HG02981 (cell line): ENCODE measurements at regions not wholly inside any gene's neighbourhood (a gene's known extent, or its start where the extent isn't known, plus 50 kb on each side); places are given as distances from the start of the nearest gene placed in this dataset.
"Not testable (repeated sequence)": the region's sequence is repeated elsewhere in the genome, so short reads cannot be mapped to it uniquely, and the experiment has no call there.

Experiments used
- ATAC-seq: cut with Tn5 transposase; IDR thresholded peaks from one replicate; pipeline ENCODE4 v1.9.1; 2021; ENCODE audit warnings: mild to moderate bottlenecking, moderate library complexity; ENCODE audit not compliant: unreplicated experiment

DNA sequence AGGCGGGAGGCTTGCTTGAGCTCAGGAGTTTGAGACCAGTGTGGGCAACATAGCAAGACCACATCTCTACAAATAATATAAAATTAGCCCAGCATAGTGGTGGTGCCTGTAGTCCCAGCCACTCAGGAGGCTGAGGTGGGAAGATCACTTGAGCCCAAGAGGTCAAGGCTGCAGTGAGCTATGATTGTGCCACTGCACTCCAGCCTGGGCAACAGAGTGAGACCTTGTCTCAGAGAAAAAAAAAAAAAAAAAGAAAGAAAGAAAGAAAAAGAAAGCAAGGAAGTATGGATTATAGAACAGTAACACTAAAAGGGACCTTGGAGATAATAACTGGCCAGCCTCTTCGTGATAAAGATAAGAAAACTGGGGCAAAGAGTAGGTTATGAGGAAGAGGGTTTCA, 130.4 kb downstream of the PLCE1 start:
- not testable (repeated sequence) for ATAC-seq

DNA sequence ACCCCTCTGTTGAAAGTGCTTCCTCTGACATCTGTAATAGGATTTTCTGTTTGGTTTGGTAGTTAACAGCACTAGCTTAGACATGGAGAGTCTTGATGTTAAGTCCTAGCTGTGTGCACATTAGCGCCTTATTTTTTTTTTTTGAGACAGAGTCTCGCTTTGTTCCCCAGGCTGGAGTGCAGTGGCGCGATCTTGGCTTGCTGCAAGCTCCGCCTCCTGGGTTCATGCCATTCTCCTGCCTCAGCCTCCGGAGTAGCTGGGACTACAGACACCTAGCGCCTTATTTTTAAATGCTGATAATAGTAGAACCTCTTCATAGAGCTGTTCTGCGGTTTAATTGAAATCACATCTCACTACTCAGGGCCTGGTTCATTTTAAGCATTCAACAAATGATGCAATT, 131.5 kb downstream of the PLCE1 start:
- not testable (repeated sequence) for ATAC-seq

DNA sequence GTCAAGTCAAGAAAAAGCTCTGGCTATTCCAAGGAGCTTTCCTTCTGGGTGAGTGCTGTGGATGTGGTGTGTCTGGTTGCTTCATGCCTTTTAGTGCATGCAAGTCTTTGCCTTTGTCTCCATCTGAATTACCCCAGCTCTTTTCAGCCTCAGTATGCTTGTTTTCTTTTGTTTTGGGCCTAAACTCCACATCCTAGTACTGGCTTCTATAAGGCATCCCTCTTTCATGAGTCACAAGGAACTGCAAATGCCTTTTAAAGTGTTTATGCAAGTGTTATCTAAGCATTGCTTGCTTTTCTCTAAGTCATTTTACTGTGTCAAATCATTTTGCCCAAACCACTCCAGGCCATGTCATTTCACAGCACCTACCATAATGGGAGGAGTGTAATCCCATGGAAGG, 132.1 kb downstream of the PLCE1 start:
- no peak for ATAC-seq

DNA sequence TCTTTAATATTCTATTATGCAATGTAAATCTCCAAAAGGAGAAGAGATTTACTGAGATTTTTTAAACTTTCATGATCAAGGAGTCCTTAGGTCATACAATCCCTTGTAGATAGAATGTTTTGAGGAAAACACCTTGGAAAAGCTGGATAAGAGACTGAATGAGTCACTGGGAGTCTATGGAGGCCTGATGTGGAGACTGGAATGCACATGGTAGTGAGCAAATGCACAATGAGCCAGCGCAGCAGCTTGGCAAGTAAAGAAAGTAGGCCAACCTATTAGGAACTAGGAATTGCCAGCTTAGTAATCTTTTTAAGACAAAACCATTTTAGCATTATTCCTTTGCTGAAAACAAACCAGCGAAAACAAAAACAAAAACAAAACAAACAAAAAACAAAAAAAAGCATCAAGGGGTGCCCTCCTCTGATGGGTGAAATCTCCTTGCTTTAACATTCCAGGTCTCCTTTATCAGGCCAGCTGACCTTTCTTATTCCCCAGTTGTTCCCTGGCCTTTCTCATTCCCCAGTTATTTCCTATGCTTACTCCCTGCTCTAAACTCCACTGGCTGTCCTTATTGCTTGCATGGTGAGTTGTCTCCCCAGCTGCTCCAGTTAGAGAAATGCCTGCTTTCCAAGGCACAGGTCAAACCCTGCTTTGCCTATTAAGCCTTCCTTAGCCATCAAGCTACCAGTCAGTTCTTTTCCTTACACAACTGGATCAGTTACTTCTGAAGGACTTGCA, 135.8 kb downstream of the PLCE1 start:
- ATAC-seq: no peak

DNA sequence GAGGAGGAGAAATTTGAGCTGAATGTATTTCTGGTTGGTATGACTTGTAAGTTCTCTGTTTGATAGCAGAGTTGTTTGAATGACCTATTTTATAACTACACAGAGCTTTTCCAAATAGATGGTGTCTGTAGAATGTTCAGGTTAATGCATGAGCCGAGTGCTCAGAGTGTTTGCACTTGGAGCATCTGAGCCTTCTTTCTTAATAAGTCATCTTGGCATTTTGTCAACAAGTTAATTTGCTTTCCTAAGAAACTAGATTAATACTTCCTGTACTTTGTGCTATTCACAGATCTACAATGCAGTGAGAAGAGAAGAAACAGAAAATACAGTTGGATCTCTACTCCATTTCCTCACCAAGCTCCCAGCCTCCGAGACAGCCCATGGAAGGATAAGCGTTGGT, 138.2 kb downstream of the PLCE1 start:
- no peak for ATAC-seq

DNA sequence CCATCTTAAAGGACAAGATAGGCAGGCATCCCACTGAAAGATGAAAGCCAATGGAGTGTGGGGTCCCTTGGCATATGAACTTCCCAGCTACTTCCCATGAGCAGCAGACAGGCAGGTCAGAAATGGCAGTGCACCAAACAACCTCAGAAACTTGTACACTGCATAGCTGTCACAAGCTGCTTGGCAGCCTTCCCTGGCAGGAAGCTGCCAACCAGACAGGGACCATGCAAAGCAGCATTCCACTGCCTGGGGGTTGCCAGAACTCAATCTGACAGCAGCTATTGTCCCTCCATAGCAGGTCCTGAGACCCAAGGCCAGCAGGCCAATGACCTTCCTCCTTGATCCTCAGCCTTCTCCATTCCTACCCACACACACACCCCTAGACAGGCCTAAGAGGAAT, 139.5 kb downstream of the PLCE1 start:
- ATAC-seq: no peak

DNA sequence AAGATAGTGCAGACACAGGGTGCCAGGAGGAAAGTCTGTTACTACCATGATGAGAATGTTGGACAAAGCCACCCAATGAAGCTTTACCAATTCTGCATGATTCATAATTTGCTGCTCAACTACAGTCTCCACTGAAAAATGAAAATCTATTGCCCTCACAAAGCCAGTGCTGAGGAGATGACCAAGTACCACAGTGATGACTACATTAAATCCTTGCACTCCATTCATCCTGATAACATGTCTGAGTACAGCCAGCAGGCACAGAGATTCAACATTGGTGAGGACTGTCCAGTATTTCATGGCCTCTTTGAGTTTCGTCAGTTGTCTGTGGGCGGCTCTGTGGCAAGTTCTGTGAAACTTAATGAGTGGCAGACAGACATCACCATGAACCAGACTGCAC, 144.0 kb downstream of the PLCE1 start:
- ATAC-seq: no peak

DNA sequence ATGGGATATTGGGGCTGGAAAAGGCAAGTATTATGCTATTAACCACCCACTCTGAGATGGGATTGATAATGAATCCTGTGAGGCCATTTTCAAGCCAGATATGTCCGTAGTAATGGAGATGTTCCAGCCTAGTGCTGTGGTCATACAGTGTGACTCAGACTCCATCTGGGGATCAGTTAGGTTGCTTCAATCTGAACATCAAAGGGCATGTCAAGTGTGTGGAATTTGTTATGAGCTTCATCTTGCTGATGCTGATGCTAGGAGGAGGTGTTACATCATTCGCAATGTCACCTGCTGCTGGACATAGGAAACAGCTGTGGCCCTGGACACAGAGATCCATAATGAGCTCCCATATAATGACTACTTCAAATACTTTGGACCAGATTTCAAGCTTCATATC, 144.7 kb downstream of the PLCE1 start:
- ATAC-seq: no peak

DNA sequence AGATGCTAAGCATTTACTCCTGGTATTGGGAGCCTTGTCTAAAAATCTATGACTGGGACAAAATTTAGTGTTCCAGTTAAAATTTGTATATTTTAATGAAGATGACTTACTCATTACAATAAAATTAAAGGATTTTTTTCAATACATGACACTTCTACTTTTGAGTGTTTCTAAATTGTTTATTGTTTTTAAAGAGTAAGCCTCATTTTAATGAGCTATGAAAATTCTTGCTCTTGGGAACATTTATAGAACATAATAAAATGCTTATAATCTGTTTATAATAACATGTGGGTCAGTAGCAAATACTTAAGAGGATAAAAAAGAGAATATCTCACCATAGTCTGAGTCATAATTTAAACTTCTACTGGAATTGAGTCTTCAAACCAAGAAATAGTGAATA, 149.5 kb downstream of the PLCE1 start:
- no peak for ATAC-seq

DNA sequence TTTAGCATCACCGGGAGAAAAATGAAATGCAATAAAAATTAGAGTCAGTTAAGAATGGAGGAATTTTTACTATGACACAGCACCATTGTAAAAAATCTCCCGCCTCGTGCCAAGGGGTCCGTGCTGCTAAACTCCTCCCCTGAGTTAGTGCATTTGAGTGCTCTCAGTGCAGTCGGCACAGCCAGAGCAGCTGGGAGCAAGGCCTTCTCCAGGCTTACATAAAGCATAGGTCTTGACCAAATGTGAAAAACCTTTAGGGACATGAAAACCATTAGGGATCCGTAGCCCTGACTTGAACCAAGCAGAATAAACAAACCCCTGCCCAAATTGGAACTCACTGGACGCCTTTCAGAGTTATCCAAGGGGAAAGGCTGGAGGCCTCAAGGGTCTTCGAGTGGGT, 152.6 kb downstream of the PLCE1 start:
- ATAC-seq: no peak

DNA sequence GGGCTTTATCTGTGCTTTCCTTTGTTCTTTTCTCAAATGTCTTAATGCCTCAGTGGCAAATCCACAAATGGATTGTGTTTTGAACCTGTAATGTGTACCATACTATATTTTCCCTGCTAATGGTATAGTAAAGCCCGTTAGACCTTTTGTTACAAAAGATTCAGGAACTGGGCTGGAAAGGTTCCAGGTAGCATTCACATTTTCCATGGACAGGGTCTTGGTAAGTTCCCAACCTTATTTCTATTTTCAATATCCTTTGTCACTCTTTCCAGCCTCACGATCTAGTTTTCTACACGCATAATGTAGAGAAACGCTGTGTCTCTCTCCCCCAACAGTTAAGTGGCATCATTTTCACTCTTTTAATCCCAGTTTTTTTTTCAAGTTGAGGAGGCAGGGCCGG, 153.0 kb downstream of the PLCE1 start:
- ATAC-seq: no peak

DNA sequence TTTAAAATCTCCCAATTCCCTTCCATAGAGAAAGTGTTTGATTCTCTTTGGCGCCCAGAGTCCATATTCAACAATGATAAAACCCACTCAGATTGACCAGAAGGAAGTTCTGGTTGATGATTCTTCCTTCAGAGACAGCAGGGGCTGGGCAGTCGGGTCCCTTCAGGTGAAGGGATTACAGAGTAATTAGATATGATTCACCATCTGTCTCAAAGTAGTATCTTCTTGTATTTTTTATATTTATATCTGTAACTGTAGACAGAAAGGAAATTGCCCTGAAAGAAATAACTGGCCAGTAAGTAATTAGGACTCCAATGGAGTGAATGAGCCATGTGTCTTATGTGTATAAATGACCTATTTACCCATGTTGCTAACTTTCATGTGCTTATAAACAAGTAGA, 156.0 kb downstream of the PLCE1 start:
- ATAC-seq: no peak

DNA sequence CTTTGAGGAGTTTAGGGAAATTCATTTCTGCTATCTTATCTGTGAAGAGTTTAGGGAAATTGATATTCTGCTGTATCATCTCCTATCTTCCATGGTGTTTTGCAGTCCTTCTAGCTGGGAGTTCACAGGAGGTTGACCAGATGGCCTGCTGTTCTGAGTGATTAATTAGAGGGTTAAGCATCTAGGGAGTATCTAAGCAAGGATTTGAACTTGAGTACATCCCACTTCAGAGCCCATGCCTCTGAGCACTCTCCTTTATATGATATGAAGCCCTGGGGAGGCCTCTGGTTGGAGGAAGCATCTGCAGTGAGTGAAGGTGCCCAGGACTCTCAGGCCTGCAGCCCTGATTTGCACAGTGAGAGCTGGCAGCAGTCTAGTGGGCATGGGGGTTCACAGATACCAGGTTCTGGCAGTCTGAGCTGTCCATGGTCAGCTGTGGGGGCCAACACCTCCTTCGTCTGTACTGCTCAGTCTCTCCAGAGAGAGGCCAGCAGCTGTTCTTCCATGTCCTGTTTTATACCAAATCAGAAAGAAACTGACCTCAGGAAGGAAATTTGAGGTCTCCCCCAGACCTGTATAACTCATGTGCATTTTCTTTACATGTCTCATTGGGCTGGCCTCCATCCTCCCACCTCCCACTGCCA, 156.9 kb downstream of the PLCE1 start:
- no peak for ATAC-seq

DNA sequence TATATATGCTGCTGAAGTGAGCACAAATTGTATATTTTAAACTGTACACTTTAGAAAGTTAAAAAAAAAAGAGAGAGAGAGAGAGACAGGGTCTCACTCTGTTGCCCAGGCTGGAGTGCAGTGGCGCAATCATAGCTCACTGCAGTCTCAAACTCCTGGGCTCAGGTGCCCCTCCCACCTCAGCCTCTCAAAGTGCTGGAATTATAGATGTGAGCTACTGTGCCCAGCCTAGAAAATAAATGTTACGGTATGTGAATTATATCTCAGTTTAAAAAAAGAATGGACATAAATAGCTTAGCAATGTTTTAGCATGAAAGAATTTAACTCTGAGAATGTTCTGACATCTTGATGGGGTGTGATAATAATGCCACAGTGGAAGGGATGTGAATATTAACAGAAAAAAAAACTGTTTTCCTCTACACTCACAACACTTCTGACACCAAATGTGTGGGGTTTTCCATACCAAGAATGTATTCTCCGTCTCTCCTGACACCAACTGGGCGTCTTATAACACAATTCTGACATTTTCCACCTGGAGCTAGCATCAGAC, 162.1 kb downstream of the PLCE1 start:
- no peak for ATAC-seq

DNA sequence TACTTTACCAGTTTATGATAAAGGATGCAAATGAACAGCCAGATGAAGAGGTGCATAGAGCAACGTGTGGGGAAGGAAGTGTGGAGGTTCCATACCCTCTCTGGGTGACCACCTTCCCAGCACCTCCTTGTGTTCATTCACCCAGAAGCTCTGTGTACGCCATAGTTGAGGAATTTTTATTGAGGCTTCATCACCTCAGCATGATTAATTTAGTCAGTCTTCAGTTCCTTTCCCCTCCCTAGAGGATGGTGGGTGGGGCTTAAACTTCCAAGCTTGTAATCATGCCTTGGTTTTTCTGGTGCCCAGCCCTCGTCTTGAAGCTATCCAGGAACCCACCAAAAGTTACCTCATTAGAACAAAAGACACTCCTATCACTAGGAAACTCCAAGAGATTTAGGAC, 162.7 kb downstream of the PLCE1 start:
- ATAC-seq: no peak

DNA sequence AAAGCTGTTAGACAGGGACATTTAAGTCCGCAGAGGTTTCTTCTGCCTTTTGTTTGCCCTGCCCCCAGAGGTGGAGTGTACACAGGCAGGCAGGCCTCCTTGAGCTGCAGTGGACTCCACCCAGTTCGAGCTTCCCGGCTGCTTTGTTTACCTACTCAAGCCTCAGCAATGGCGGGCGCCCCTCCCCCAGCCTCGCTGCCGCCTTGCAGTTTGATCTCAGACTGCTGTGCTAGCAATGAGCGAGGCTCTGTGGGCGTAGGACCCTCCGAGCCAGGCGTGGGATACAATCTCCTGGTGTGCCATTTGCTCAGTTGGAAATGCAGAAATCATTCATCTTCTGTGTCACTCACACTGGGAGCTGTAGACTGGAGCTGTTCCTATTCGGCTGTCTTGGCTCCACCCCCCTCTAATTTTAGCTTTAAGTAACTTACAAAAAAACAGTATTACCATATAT, 171.5 kb downstream of the PLCE1 start:
- ATAC-seq: not testable (repeated sequence)

DNA sequence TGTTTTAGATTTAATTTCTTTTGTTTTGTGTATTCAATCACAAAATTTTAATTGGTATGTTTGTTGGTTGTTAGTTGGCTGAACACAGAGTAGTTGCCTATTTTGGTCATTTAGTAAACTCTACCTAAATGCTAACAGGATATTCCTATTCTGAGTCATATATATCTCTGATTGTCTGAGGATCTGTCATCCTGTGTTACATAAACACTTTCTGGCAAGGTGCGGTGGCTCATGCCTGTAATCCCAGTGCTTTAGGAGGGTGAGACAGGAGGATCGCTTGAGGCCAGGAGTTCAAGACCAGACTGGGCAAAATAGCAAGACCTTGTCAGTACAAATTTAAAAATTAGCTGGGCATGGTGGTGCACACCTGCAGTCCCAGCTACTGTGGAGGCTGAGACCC, 178.6 kb downstream of the PLCE1 start:
- ATAC-seq: no peak

DNA sequence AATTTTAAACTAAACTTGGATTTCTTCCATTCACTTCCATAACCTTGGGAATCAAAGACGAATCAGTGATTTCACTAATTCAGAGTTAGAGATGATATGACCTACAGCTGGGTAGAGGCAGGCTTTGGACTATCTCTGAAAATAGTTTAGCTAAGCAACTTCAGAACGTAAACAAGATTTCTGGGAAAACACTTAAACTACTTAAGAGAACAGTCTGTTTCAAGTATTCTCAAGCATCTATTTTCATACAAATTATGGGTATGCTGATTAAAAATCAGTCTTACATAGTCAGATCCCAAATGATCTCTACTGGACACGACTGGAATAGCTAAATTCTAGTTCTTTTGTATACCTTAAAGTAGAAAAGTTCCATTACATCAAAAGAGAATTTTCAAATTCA, 179.9 kb downstream of the PLCE1 start:
- no peak for ATAC-seq

DNA sequence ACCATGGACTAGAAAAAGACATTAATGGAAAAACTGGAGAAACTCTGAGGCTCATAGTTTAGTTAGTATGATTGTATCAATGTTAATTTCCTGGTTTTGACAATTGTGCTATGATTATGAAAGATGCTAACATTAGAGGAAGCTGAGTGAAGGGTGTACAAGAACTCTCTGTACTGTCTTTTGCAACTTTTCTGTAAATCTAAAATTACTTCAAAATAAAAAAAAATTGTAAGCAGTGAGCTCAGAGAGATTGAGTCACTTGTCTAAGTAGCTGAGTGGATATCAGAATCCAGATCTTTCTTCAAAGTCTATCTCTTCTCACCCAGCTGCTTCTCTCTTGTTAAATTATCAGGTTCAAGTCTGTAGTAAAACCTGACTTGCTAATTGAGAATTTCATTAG, 181.1 kb downstream of the PLCE1 start:
- ATAC-seq: no peak

DNA sequence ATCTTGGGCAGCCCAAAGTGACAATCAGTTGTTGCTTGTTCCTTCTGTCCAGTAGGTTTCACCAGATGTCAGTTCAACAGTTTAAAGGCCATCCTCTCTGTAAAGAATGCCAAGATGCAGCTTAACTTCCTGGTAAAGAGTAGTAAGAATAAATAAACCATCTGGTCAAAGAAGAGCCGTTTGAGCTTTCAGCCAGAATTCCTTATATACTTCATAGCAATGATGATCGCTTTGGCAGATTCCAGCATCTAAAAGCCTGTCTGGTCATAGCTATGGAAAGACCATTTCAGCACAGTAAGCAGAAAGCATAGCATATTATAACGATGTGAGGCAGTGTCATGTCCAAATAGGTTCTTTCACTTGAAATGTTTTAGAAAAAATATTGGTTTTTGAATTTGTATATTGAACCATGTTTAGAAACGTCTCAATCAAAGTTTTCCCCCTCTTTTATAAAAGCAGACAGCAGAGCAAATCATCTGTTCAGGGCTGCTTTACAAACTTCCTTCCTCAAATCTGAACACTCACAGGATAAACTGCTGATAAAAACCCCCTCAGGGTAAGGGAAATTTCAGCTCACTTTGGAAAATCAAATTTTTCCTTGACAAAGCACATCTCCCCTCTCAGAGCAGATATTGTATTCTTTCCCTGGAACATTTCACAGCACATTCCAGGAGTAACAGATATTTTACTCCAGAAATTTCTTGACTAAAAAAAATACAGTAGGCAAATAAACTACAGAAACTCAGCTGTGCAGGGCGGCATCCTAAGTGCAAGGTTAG, 184.1 kb downstream of the NOC3L start:
- no peak for ATAC-seq

DNA sequence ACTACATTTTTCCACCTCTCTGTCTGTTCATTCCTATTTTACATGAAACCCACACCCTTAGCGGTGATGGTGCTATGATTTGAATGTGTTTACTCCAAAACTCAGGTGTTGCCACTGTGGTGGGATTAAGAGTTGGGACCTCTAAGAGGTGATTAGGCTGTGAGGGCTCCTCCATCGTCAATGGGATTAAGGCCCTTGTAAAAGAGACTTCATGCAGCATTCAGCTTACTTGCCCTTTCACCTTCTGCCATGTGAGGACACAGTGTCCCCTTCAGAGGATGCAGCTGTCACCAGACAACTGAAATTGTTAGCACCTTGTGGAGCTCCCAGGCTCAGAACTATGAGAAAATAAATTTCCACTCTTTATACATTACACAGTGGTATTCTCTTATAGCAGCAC, 182.2 kb downstream of the NOC3L start:
- no peak for ATAC-seq
